Nephron (organoid): ENCODE measurements at regions not wholly inside any gene's neighbourhood (a gene's known extent, or its start where the extent isn't known, plus 50 kb on each side); places are given as distances from the start of the nearest gene placed in this dataset.

Source experiments
- H3K27ac Mint-ChIP-seq, 3 experiments: 2 replicates each; pipeline ENCODE4 v1.8.0; 2020; ENCODE audit warnings: mixed read lengths in 3 of 3, mild to moderate bottlenecking in 2 of 3, moderate library complexity in 1 of 3
- H3K27me3 Mint-ChIP-seq: 2 replicates; pipeline ENCODE4 v1.8.0; 2021; ENCODE audit warnings: low read depth, mild to moderate bottlenecking, moderate library complexity, mixed read lengths
- H3K36me3 Mint-ChIP-seq: 2 replicates; pipeline ENCODE4 v1.8.0; 2020; ENCODE audit warnings: low read depth, mixed read lengths
- H3K4me1 Mint-ChIP-seq: 2 replicates; pipeline ENCODE4 v1.8.0; 2020; ENCODE audit warnings: mixed read lengths
- H3K4me3 Mint-ChIP-seq, 3 experiments: 2 replicates each; pipeline ENCODE4 v1.8.0; 2020; ENCODE audit warnings: mild to moderate bottlenecking in 3 of 3, mixed read lengths in 3 of 3, moderate library complexity in 2 of 3
- H3K9me3 Mint-ChIP-seq: 2 replicates; pipeline ENCODE4 v1.8.0; 2020; ENCODE audit warnings: mixed read lengths
- CTCF ChIP-seq, 3 experiments: fragments of 200-600 bp; sonication (generic); IDR thresholded peaks; one replicate each; pipeline ENCODE4 v1.5.0; 2021; ENCODE audit warnings: antibody characterized with exemption in 3 of 3; ENCODE audit not compliant: unreplicated experiment in 3 of 3

GRCh38 chr2:185384822-185385560 is 353.6 kb upstream of the FSIP2 start:
- Mint-ChIP-seq H3K9me3 (no peaks in the 10 kb centered on the region), H3K27me3 (no peaks in the 10 kb centered on the region), H3K36me3 (no peaks in the 10 kb centered on the region), H3K4me1 (peaks cover 8% of the 10 kb centered on the region), H3K27ac (peak overlapping the region; percentile 43 to 58 (median 57)), H3K4me3 (no peak overlapping the region)
- no peak for TF ChIP-seq CTCF (IDR thresholded peaks at IDR 0.05; ENCODE audit: unreplicated experiment in 3 of 3)

- Mint-ChIP-seq H3K27me3 (no peaks in the 10 kb centered on the region), H3K4me1 (peaks cover 8% of the 10 kb centered on the region), H3K36me3 (no peaks in the 10 kb centered on the region), H3K9me3 (no peaks in the 10 kb centered on the region), H3K27ac (no peak overlapping the region), H3K4me3 (no peak overlapping the region)
- TF ChIP-seq CTCF (IDR thresholded peaks at IDR 0.05; ENCODE audit: unreplicated experiment in 3 of 3), result no peak
Measured at GRCh38 chr2:185388226-185388625, 350.4 kb upstream of the FSIP2 start.

GRCh38 chr2:185391543-185391942 is 347.1 kb upstream of the FSIP2 start:
- Mint-ChIP-seq H3K27me3 (no peaks in the 10 kb centered on the region), H3K36me3 (no peaks in the 10 kb centered on the region), H3K4me3 (no peak overlapping the region), H3K27ac (no peak overlapping the region), H3K4me1 (no peaks in the 10 kb centered on the region), H3K9me3 (no peaks in the 10 kb centered on the region)
- no peak for TF ChIP-seq CTCF (IDR thresholded peaks at IDR 0.05; ENCODE audit: unreplicated experiment in 3 of 3)

GRCh38 chr2:185393091-185393490 is 345.5 kb upstream of the FSIP2 start:
- Mint-ChIP-seq H3K27ac (no peak overlapping the region), H3K36me3 (no peaks in the 10 kb centered on the region), H3K9me3 (no peaks in the 10 kb centered on the region), H3K4me1 (no peaks in the 10 kb centered on the region), H3K4me3 (no peak overlapping the region), H3K27me3 (no peaks in the 10 kb centered on the region)
- no peak for TF ChIP-seq CTCF (IDR thresholded peaks at IDR 0.05; ENCODE audit: unreplicated experiment in 3 of 3)

- H3K27me3 Mint-ChIP-seq, result no peaks in the 10 kb centered on the region
- no peak for TF ChIP-seq CTCF (IDR thresholded peaks at IDR 0.05; ENCODE audit: unreplicated experiment in 3 of 3)
- no peaks in the 10 kb centered on the region for H3K4me1 Mint-ChIP-seq
- no peaks in the 10 kb centered on the region for H3K9me3 Mint-ChIP-seq
- no peak overlapping the region for H3K27ac Mint-ChIP-seq
- no peaks in the 10 kb centered on the region for H3K36me3 Mint-ChIP-seq
- no peak overlapping the region for H3K4me3 Mint-ChIP-seq
Measured at GRCh38 chr2:185402474-185402873, 336.1 kb upstream of the FSIP2 start.

GRCh38 chr2:185404578-185404977 is 334.0 kb upstream of the FSIP2 start:
- Mint-ChIP-seq H3K36me3 (no peaks in the 10 kb centered on the region), H3K27ac (no peak overlapping the region), H3K9me3 (no peaks in the 10 kb centered on the region), H3K4me3 (no peak overlapping the region), H3K27me3 (no peaks in the 10 kb centered on the region), H3K4me1 (no peaks in the 10 kb centered on the region)
- TF ChIP-seq CTCF (IDR thresholded peaks at IDR 0.05; ENCODE audit: unreplicated experiment in 3 of 3), result peak in 1 of 3 experiments; percentile 11
